Osteoblast (primary cell): ENCODE measurements at regions not wholly inside any gene's neighbourhood (a gene's known extent, or its start where the extent isn't known, plus 50 kb on each side); places are given as distances from the start of the nearest gene placed in this dataset.

ENCODE experiments used
- DNase-seq: peaks from one replicate; pipeline ENCODE4 v3.0.0; 2011; ENCODE audit warnings: low spot score, mixed read lengths; ENCODE audit not compliant: insufficient read length; ENCODE audit errors: missing footprints
- H2AFZ ChIP-seq: 2 replicates; pipeline ENCODE4 v1.6.0; 2011; ENCODE audit warnings: mild to moderate bottlenecking, low read length
- H3K27ac ChIP-seq: 2 replicates; pipeline ENCODE4 v1.5.1; 2011; ENCODE audit warnings: mild to moderate bottlenecking, low read depth, low read length, moderate library complexity
- H3K27me3 ChIP-seq: 2 replicates; pipeline ENCODE4 v1.6.0; 2012; ENCODE audit warnings: mild to moderate bottlenecking, control low read depth, inconsistent platforms, low read length, moderate library complexity; ENCODE audit not compliant: insufficient read depth
- H3K36me3 ChIP-seq: 2 replicates; pipeline ENCODE4 v1.5.1; 2011; ENCODE audit warnings: mild to moderate bottlenecking, low read length, control low read depth, moderate library complexity; ENCODE audit not compliant: insufficient read depth
- H3K4me1 ChIP-seq: 2 replicates; pipeline ENCODE4 v1.5.1; 2011; ENCODE audit warnings: mild to moderate bottlenecking, low read length, control low read depth, moderate library complexity; ENCODE audit not compliant: insufficient read depth
- H3K4me2 ChIP-seq: 2 replicates; pipeline ENCODE4 v1.6.0; 2011; ENCODE audit warnings: mild to moderate bottlenecking, low read length; ENCODE audit not compliant: insufficient read depth
- H3K4me3 ChIP-seq: fragments of 200-600 bp; sonication (generic); 3 replicates; pipeline ENCODE4 v1.5.1; 2012; ENCODE audit warnings: mild to moderate bottlenecking, low read length, inconsistent platforms; ENCODE audit not compliant: insufficient read depth
- H3K79me2 ChIP-seq: 2 replicates; pipeline ENCODE4 v1.6.0; 2012; ENCODE audit warnings: mild to moderate bottlenecking, low read length, control low read depth, inconsistent platforms; ENCODE audit not compliant: insufficient read depth
- H3K9me3 ChIP-seq: 2 replicates; pipeline ENCODE4 v1.5.1; 2011; ENCODE audit warnings: low read depth, low read length, control low read depth
- H4K20me1 ChIP-seq: 2 replicates; pipeline ENCODE4 v1.6.0; 2012; ENCODE audit warnings: mild to moderate bottlenecking, low read length, control low read depth; ENCODE audit not compliant: insufficient read depth
- CTCF ChIP-seq: IDR thresholded peaks from 2 replicates; pipeline ENCODE4 v1.5.1; 2011; ENCODE audit warnings: mild to moderate bottlenecking, low read depth, low read length, moderate library complexity; ENCODE audit errors: extremely low read depth

DNA sequence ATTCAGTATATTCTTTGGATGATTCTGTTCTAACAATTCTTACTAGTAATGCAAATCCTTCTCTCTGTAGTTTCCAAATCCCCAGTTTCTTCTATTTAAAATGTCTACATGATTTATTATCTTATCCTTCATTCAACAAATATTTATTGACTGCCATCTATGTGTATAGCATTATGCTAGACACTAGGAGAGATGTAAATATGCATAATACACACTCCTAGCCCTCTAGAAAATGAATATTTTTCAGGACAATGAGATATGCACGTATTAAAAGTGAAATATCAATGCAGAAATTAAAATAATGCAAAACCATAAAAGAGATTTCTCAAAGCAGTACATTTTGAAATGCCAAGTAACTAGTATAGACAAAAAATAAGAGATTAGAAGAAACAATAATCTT is 293.5 kb upstream of the CNR1 start:
- Histone ChIP-seq H3K4me2 (no peak overlapping the region), H3K27ac (no peak overlapping the region), H3K4me3 (no peak overlapping the region), H2AFZ (no peak overlapping the region), H3K27me3 (peaks cover 2% of the 10 kb centered on the region), H4K20me1 (no peaks in the 10 kb centered on the region), H3K9me3 (no peaks in the 10 kb centered on the region), H3K4me1 (no peaks in the 10 kb centered on the region), H3K36me3 (no peaks in the 10 kb centered on the region), H3K79me2 (no peaks in the 10 kb centered on the region)
- no peak for DNase-seq
- TF ChIP-seq CTCF, result no peak

DNA sequence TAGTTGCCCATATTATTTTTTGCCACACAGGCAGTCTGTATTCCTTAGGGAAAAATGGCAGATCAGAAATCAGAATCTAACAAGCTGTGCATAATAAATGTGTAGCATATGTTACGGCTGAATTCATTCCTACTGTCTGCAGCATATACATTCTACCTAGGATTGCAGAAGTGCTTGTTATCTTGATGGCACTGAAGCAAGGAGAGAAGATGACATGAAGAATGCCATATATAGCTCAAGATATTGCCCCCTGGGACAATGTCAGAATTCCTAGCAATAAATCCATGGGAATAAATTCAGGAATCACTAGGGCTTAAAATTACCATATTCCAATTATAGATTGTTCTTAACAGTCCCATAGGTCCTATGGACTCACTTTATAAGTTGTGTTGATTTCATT is 293.0 kb upstream of the CNR1 start:
- no peak overlapping the region for H3K4me2 ChIP-seq
- no peaks in the 10 kb centered on the region for H4K20me1 ChIP-seq
- peaks cover 2% of the 10 kb centered on the region for H3K27me3 ChIP-seq
- H3K36me3 ChIP-seq, result no peaks in the 10 kb centered on the region
- no peak for TF ChIP-seq CTCF
- H2AFZ ChIP-seq, result no peak overlapping the region
- H3K9me3 ChIP-seq, result no peaks in the 10 kb centered on the region
- no peaks in the 10 kb centered on the region for H3K4me1 ChIP-seq
- no peak overlapping the region for H3K27ac ChIP-seq
- H3K79me2 ChIP-seq, result no peaks in the 10 kb centered on the region
- no peak for DNase-seq
- no peak overlapping the region for H3K4me3 ChIP-seq

DNA sequence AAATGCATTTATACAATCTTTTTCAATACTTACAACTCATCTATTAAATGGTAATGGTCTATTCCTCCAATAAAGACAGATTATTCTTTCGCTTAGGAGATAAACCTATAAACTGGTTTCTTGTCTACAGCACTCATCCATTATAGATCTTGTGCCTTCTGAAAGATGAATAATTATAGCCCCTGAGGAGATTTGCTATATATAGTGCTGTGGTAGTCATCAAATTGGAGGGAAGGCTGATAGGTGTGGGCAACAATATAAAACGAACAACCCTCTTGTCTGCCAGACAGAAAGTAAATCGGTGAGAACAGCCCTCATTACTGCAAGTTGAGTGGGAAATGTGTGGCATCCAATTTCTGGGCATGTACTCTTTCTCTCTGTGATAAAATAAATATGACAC is 292.5 kb upstream of the CNR1 start:
- H2AFZ ChIP-seq, result no peak overlapping the region
- no peaks in the 10 kb centered on the region for H4K20me1 ChIP-seq
- no peak overlapping the region for H3K4me2 ChIP-seq
- H3K4me3 ChIP-seq, result no peak overlapping the region
- no peak for DNase-seq
- H3K27me3 ChIP-seq, result peaks cover 2% of the 10 kb centered on the region
- H3K36me3 ChIP-seq, result no peaks in the 10 kb centered on the region
- no peak overlapping the region for H3K27ac ChIP-seq
- H3K9me3 ChIP-seq, result no peaks in the 10 kb centered on the region
- TF ChIP-seq CTCF, result no peak
- no peaks in the 10 kb centered on the region for H3K79me2 ChIP-seq
- no peaks in the 10 kb centered on the region for H3K4me1 ChIP-seq

DNA sequence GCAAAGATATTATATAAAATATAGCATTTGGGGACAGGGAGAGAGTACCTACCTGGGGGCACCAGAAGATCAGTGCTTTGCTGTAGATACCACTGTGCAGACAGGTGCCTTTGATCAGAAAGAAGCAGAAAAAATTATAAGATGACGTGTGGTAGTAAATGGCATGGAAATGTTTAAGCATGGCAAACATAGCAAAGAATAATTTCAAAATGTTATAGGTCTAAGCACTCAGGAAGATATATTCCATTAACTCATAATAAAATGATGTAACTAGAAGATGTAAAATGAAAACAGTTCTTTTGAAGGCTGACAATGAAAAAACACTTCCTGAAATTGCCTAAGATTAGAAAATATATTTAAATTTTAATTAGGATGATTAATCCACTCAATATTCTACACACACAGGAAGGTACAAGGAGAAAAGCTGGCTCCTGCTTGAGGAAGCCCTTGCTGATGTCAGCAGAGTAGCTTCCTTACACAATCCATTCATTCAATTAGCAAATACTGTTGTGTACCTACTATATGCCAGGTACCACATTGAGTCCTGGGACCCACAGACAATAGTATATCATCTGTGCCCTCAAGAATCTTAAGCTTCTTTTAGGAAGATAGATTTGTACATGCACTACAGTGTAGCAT is 290.2 kb upstream of the CNR1 start:
- Histone ChIP-seq H4K20me1 (no peaks in the 10 kb centered on the region), H3K4me1 (no peaks in the 10 kb centered on the region), H3K79me2 (no peaks in the 10 kb centered on the region), H3K4me2 (no peak overlapping the region), H3K36me3 (no peaks in the 10 kb centered on the region), H3K4me3 (no peak overlapping the region), H2AFZ (no peak overlapping the region), H3K27ac (no peak overlapping the region), H3K9me3 (no peaks in the 10 kb centered on the region), H3K27me3 (no peaks in the 10 kb centered on the region)
- no peak for DNase-seq
- TF ChIP-seq CTCF, result no peak
